GM23338 (cell line): ENCODE measurements at regions not wholly inside any gene's neighbourhood (a gene's known extent, or its start where the extent isn't known, plus 50 kb on each side); places are given as distances from the start of the nearest gene placed in this dataset.

ENCODE experiments used
- CREB1 ChIP-seq: fragments of 250-450 bp; sonication (Bioruptor Pico); IDR thresholded peaks from 2 replicates; pipeline ENCODE4 v1.5.0; 2020; ENCODE audit warnings: low read depth, mild to moderate bottlenecking, moderate library complexity
- EZH2 ChIP-seq: fragments of 200-600 bp; sonication (generic); IDR thresholded peaks from one replicate; pipeline ENCODE4 v1.8.0; 2017; ENCODE audit warnings: antibody characterized with exemption, mild to moderate bottlenecking, low read depth; ENCODE audit not compliant: unreplicated experiment
- POLR2AphosphoS5 ChIP-seq: IDR thresholded peaks from 2 replicates; pipeline ENCODE4 v1.6.1; 2016; ENCODE audit warnings: antibody characterized with exemption, low read depth
- STAT1 ChIP-seq: IDR thresholded peaks from one replicate; pipeline ENCODE4 v1.6.1; 2016; ENCODE audit warnings: antibody characterized with exemption; ENCODE audit not compliant: unreplicated experiment
- ZNF331 ChIP-seq: fragments of 250-450 bp; sonication (Bioruptor Pico); IDR thresholded peaks from 2 replicates; pipeline ENCODE4 v1.5.0; 2020; ENCODE audit warnings: low read depth, mild to moderate bottlenecking, moderate library complexity
- TF ChIP-seq, protein P1 (sequence below), 2 experiments: fragments of 200-600 bp in 1 of 2; sonication (generic) in 1 of 2; conservative IDR thresholded peaks; 2 replicates each; pipeline versions ENCODE4 v1.5.1 to v1.6.1; 2016 to 2017; ENCODE audit warnings: antibody characterized with exemption in 2 of 2, low read depth in 2 of 2, mild to moderate bottlenecking in 2 of 2, moderate library complexity in 1 of 2
- TF ChIP-seq, protein P2 (sequence below): IDR thresholded peaks from one replicate; pipeline ENCODE4 v1.6.1; 2018; ENCODE audit warnings: antibody characterized with exemption; ENCODE audit not compliant: unreplicated experiment

DNA sequence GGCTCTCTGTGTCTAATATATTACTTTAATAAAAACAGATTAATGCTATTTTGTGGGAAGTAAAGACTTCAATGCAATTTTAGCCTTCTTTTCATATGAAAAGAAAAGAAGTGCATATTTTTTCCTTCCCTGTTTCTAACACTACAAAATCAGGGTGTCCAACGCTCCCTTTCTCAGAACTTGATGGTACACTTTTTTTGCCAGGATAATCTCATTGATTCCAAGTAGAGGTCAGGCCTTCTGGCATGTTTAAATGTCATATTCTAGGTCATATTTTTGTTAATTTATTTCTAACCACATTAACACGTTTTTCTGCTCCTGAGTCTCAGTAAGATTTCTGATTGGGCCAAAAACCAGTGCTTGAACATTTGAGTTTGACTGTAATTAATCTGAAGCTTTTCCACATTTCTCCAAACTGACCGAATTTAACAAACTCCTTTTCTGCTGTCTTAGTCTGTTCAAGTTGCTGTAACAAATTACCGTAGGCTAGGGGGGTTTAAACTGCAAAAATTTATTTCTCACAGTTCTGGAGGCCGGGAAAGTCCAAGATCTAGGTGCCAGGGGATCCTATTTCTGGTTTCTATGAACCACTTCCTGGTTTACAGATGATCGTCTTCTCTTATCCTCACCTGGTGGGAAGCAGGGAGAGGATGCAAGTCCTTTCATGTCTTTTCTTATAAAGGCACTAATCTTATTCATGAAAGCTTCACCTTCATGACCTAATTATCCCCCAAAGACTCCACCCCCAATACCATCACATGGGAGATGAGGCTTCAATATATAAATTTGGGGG lies 63.2 kb upstream of the ELL2 start:
- TF ChIP-seq, protein P1, sequence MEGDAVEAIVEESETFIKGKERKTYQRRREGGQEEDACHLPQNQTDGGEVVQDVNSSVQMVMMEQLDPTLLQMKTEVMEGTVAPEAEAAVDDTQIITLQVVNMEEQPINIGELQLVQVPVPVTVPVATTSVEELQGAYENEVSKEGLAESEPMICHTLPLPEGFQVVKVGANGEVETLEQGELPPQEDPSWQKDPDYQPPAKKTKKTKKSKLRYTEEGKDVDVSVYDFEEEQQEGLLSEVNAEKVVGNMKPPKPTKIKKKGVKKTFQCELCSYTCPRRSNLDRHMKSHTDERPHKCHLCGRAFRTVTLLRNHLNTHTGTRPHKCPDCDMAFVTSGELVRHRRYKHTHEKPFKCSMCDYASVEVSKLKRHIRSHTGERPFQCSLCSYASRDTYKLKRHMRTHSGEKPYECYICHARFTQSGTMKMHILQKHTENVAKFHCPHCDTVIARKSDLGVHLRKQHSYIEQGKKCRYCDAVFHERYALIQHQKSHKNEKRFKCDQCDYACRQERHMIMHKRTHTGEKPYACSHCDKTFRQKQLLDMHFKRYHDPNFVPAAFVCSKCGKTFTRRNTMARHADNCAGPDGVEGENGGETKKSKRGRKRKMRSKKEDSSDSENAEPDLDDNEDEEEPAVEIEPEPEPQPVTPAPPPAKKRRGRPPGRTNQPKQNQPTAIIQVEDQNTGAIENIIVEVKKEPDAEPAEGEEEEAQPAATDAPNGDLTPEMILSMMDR (conservative IDR thresholded peaks at IDR 0.05; ENCODE audit: low read depth in 2 of 2) = no peak
- no peak for TF ChIP-seq EZH2
- TF ChIP-seq POLR2AphosphoS5 = no peak
- no peak for TF ChIP-seq ZNF331 (CRISPR knock-in tag)
- TF ChIP-seq STAT1 = no peak
- TF ChIP-seq, protein P2, sequence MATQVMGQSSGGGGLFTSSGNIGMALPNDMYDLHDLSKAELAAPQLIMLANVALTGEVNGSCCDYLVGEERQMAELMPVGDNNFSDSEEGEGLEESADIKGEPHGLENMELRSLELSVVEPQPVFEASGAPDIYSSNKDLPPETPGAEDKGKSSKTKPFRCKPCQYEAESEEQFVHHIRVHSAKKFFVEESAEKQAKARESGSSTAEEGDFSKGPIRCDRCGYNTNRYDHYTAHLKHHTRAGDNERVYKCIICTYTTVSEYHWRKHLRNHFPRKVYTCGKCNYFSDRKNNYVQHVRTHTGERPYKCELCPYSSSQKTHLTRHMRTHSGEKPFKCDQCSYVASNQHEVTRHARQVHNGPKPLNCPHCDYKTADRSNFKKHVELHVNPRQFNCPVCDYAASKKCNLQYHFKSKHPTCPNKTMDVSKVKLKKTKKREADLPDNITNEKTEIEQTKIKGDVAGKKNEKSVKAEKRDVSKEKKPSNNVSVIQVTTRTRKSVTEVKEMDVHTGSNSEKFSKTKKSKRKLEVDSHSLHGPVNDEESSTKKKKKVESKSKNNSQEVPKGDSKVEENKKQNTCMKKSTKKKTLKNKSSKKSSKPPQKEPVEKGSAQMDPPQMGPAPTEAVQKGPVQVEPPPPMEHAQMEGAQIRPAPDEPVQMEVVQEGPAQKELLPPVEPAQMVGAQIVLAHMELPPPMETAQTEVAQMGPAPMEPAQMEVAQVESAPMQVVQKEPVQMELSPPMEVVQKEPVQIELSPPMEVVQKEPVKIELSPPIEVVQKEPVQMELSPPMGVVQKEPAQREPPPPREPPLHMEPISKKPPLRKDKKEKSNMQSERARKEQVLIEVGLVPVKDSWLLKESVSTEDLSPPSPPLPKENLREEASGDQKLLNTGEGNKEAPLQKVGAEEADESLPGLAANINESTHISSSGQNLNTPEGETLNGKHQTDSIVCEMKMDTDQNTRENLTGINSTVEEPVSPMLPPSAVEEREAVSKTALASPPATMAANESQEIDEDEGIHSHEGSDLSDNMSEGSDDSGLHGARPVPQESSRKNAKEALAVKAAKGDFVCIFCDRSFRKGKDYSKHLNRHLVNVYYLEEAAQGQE = no peak
- TF ChIP-seq CREB1 (CRISPR knock-in tag) = no peak
